ENCODE measurements at regions not wholly inside any gene's neighbourhood (a gene's known extent, or its start where the extent isn't known, plus 50 kb on each side); places are given as distances from the start of the nearest gene placed in this dataset.

DNA sequence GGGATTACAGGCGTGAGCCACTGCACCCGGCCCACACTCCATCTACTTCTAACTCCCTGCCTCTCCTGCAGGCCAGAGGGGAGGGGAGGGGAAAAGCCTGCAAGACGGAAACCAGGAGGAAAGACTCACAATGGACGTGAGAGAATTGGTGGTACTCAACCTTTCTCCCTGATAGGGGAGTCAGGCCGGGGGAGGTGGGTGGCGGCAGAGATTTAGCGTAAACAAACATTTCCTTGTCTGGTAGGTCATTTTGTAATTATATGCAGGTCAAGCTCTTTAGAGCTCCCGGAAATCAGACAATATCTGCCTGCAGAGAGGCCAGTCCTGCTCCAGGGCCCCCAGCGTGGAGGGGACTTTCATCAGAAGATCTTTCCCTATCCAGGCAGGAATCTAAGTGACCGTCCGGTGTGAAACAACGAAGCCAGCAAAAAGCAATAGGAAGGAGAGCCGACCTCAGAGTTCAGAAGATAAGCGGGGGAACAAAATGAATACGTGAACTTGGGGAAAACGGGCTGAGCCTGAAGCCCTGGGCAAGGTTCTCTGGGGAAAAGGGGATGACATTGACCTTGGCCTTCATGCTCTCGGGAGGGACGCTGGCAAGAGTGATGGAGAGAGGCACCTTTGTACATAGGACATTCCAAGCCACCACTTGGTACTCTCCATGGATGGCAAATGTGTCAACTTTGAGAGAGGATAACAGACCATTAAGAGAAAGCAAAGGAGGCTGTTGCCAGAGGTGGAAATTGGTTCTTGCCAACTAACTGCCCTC is 62.3 kb downstream of the SPRING1 start:
- TF ChIP-seq, protein P1, sequence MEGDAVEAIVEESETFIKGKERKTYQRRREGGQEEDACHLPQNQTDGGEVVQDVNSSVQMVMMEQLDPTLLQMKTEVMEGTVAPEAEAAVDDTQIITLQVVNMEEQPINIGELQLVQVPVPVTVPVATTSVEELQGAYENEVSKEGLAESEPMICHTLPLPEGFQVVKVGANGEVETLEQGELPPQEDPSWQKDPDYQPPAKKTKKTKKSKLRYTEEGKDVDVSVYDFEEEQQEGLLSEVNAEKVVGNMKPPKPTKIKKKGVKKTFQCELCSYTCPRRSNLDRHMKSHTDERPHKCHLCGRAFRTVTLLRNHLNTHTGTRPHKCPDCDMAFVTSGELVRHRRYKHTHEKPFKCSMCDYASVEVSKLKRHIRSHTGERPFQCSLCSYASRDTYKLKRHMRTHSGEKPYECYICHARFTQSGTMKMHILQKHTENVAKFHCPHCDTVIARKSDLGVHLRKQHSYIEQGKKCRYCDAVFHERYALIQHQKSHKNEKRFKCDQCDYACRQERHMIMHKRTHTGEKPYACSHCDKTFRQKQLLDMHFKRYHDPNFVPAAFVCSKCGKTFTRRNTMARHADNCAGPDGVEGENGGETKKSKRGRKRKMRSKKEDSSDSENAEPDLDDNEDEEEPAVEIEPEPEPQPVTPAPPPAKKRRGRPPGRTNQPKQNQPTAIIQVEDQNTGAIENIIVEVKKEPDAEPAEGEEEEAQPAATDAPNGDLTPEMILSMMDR (IDR thresholded peaks at IDR 0.05): no peak
- no peak for TF ChIP-seq ZFX (IDR thresholded peaks at IDR 0.05; ENCODE audit: borderline replicate concordance)

All from 22Rv1 (cell line).